Psoas muscle (tissue), 7 donors: ENCODE measurements at regions not wholly inside any gene's neighbourhood (a gene's known extent, or its start where the extent isn't known, plus 50 kb on each side); places are given as distances from the start of the nearest gene placed in this dataset.

Experiments used
- ATAC-seq, 4 donors: fragments of 200-7000 bp; cut with Tn5 transposase; one replicate each; pipeline ENCODE4 v1.9.1; 2020; ENCODE audit warnings: moderate library complexity in 3 of 4, mild to moderate bottlenecking in 2 of 4
- DNase-seq, 2 donors: peaks; one replicate each; pipeline ENCODE4 v3.0.0-alpha.2; 2020
- H3K27ac ChIP-seq: fragments of 200-600 bp; one replicate; pipeline ENCODE4 v1.8.0; 2022
- H3K27me3 ChIP-seq, 3 donors: fragments of 200-600 bp in 1 of 3; one replicate each; pipeline versions ENCODE4 v1.6.1 to v1.8.0; 2013 to 2022; ENCODE audit warnings: low read length in 2 of 3, mild to moderate bottlenecking in 2 of 3, moderate library complexity in 1 of 3; ENCODE audit not compliant: insufficient read depth in 3 of 3
- H3K36me3 ChIP-seq, 2 donors: fragments of 200-600 bp in 1 of 2; one replicate each; pipeline versions ENCODE4 v1.6.1 to v1.8.0; 2013 to 2022; ENCODE audit warnings: low read depth in 1 of 2, mild to moderate bottlenecking in 1 of 2, moderate library complexity in 1 of 2; ENCODE audit not compliant: insufficient read depth in 1 of 2
- H3K4me1 ChIP-seq: fragments of 200-600 bp; one replicate; pipeline ENCODE4 v1.8.0; 2022
- H3K4me3 ChIP-seq: fragments of 200-600 bp; one replicate; pipeline ENCODE4 v1.8.0; 2022; ENCODE audit warnings: mild to moderate bottlenecking
- H3K9me3 ChIP-seq: fragments of 200-600 bp; one replicate; pipeline ENCODE4 v1.8.0; 2022
- WGBS, 3 donors: extraction: QIAGEN DNeasy Blood & Tissue Kit; methylation state at CpG; one replicate each; pipeline versions ENCODE4 v1.1.6 to v1.1.7; 2013; 5-methylcytosine and 5-hydroxymethylcytosine counted together
- intact Hi-C, 2 donors: fragments of 100-400 bp; cut with DNase I; formaldehyde crosslinking; loops; one replicate each; pipeline versions ENCODE4 v1.11.0 to v1.14.2; 2022
- TF ChIP-seq, protein P1 (sequence below): fragments of 200-600 bp; IDR thresholded peaks from one replicate; pipeline ENCODE4 v1.8.0; 2022; ENCODE audit warnings: antibody characterized with exemption
- donor health status: healthy with polysubstance abuse.
- donor health status: DM: no; HTN: no; CAD: no; lungs with moderate emphysema.
- donor health status: Bipolar disorder and iron deficiency.
- donor health status: healthy.
- donor health status: DM: yes; HTN: yes; CAD: no.
- donor health status: DM: no; HTN: no; CAD: no.
- donor health status: DM: yes; HTN: yes; CAD: no.

DNA sequence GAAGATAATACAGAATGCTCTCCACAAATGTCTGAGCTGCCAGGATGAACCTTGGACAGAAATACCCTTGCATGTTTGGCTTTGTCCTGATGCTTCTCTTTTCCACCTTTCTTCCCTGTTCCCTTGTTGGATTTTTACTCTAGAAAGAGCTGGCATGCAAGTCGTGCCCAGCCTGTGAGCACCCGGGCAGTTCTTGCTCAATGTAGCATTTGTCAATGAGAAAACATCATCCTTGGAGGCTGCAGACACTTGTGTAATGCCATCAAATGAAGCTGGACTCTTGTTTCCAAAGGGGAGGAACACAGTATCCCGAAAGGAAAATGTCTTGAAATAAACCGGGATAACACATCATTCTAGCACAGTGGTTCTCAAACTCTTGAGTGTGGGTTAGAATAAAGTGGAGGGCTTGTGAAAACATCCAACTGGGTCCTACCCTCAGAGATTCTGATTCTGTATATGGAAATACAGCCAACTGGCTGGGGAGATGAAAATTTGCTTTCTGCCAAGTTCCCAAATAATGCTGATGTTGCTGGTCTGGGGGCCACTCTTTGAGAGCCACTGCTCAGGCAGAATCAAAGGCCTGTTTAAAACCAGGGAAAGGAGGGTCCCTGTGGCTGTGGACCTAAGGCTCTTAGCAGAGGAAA lies 237.2 kb downstream of the SPATA18 start:
- Histone ChIP-seq H3K4me3 (no peak overlapping the region), H3K36me3 (no peaks in the 10 kb centered on the region), H3K27me3 (no peaks in the 10 kb centered on the region), H3K27ac (no peak overlapping the region), H3K4me1 (no peaks in the 10 kb centered on the region), H3K9me3 (peaks cover 4% of the 10 kb centered on the region)
- no peak for DNase-seq
- no peak for ATAC-seq
- intact Hi-C loops: no loop called here
- TF ChIP-seq, protein P1, sequence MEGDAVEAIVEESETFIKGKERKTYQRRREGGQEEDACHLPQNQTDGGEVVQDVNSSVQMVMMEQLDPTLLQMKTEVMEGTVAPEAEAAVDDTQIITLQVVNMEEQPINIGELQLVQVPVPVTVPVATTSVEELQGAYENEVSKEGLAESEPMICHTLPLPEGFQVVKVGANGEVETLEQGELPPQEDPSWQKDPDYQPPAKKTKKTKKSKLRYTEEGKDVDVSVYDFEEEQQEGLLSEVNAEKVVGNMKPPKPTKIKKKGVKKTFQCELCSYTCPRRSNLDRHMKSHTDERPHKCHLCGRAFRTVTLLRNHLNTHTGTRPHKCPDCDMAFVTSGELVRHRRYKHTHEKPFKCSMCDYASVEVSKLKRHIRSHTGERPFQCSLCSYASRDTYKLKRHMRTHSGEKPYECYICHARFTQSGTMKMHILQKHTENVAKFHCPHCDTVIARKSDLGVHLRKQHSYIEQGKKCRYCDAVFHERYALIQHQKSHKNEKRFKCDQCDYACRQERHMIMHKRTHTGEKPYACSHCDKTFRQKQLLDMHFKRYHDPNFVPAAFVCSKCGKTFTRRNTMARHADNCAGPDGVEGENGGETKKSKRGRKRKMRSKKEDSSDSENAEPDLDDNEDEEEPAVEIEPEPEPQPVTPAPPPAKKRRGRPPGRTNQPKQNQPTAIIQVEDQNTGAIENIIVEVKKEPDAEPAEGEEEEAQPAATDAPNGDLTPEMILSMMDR: no peak
- 22 to 48% (median 26%) methylated on average over 4 of the region's 4 CpGs for WGBS, 3 donors

DNA sequence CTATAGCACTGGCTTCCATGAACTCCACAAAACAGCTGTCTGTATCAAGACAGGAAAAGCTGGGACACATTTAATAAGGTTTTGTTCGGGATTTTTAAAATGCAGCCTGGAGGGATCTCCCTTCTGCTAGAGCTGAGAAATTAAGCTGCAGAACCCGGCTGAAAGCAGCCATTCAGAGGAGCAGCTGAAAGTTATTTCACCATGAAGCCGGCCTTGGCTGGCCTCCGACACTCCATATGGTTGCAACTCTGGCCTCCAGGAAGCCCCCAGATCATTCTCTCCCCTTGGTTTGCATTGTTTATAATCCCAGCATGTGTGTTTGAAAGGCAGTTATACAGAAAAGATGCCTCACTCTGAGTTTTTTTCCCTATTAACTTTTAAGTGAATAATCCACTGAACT lies 239.4 kb downstream of the SPATA18 start:
- no peak for DNase-seq
- H3K36me3 ChIP-seq: no peaks in the 10 kb centered on the region
- TF ChIP-seq, protein P1: no peak
- ATAC-seq: no peak
- no peaks in the 10 kb centered on the region for H3K9me3 ChIP-seq
- no peak overlapping the region for H3K4me3 ChIP-seq
- no peak overlapping the region for H3K27ac ChIP-seq
- intact Hi-C loops: no loop called here
- H3K27me3 ChIP-seq: no peaks in the 10 kb centered on the region
- H3K4me1 ChIP-seq: no peaks in the 10 kb centered on the region
- WGBS, 3 donors: 27 to 36% (median 31%) methylated on average over 4 of the region's 4 CpGs

DNA sequence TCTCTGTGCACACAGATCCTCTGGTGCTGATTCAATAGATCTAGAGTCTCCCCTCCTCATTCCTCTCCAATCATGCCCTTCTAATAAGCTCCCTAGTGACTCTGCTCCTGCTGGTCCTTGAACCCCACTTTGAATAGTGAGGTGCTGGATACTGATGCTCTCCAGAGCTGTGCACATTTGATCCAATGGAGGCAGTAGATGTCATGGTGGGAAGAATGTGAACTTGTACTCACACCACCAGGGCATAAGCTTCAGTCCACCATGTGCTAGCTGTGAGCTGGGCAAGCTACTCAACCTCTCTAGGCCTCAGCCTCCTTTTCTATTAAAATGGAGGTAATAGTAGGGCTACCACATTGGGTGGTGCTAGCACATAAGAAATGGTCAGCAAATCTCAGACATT lies 241.1 kb downstream of the SPATA18 start:
- no peaks in the 10 kb centered on the region for H3K4me1 ChIP-seq
- no peak for ATAC-seq
- TF ChIP-seq, protein P1: no peak

DNA sequence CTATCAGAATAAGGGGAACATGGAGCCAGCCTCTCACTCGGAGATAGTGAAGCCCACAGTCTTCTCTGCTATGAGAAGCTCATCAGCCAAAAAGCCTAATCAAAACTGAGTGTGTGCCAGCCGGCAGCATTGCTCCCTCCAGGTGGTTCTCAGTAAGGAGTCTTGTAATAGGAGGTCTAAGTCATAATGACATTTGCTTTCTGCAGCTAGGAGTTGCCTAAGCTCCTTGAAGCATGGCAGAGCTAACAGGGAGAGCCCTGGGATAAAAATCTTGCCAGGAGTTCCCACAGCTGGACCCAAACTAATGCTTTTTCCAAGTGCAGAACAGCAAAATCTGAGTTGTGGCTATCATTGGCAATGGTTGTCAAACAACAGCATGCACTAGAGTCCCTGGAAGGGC lies 245.2 kb downstream of the SPATA18 start:
- H3K4me1 ChIP-seq: no peaks in the 10 kb centered on the region
- intact Hi-C loops: no loop called here
- H3K4me3 ChIP-seq: no peak overlapping the region
- DNase-seq: no peak
- WGBS, 3 donors: 53 to 82% (median 56%) methylated on average over 2 of the region's 2 CpGs
- H3K27ac ChIP-seq: no peak overlapping the region
- no peak for ATAC-seq
- no peaks in the 10 kb centered on the region for H3K9me3 ChIP-seq
- H3K36me3 ChIP-seq: no peaks in the 10 kb centered on the region
- TF ChIP-seq, protein P1: no peak
- H3K27me3 ChIP-seq: no peaks in the 10 kb centered on the region

More for the DNA sequence above, 241.1 kb downstream of the SPATA18 start:
- Histone ChIP-seq H3K36me3 (no peaks in the 10 kb centered on the region), H3K4me3 (no peak overlapping the region), H3K27ac (no peak overlapping the region), H3K27me3 (no peaks in the 10 kb centered on the region), H3K9me3 (no peaks in the 10 kb centered on the region)
- intact Hi-C loops: no loop called here
- no peak for DNase-seq

DNA sequence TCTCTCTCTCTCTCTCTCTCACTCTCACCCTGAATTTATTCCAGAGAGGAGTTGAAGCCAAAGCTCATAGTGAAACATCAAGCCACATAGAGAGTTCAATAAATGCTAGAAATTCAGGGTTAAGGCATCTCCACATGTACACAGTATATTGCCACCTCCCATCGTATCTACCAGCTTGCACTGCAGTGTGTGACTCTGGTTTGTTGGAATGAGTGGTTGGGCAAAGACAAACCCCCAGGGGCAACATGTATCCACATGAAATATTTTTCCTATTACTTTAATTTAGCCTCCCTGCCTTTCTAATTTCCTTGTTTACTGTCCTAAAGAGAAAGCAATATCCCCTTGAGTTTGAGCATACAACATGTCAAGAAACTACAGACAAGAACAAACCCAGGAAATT lies 247.3 kb downstream of the SPATA18 start:
- no peak for ATAC-seq
- Histone ChIP-seq H3K9me3 (no peaks in the 10 kb centered on the region), H3K36me3 (no peaks in the 10 kb centered on the region), H3K27me3 (no peaks in the 10 kb centered on the region), H3K27ac (no peak overlapping the region), H3K4me3 (no peak overlapping the region), H3K4me1 (no peaks in the 10 kb centered on the region)
- TF ChIP-seq, protein P1: no peak
- intact Hi-C loops: no loop called here
- DNase-seq: no peak
- WGBS, 3 donors: 0 to 29% (median 24%) methylated on average over 1 of the region's 1 CpG
